LoVo (cell line): ENCODE measurements at regions not wholly inside any gene's neighbourhood (a gene's known extent, or its start where the extent isn't known, plus 50 kb on each side); places are given as distances from the start of the nearest gene placed in this dataset.
"Not testable (repeated sequence)": the region's sequence is repeated elsewhere in the genome, so short reads cannot be mapped to it uniquely, and the experiment has no call there.

Experiments
- DNase-seq: peaks from one replicate; pipeline ENCODE4 v3.0.0-alpha.2; 2016; ENCODE audit warnings: low spot score

- no peak for DNase-seq
Observed at GRCh38 chr2:45114221-45114955, 105.1 kb upstream of the SIX2 start.

GRCh38 chr2:45112750-45113149 lies 103.5 kb upstream of the SIX2 start:
- no peak for DNase-seq

- no peak for DNase-seq
Observed at GRCh38 chr2:45105050-45105582, 95.9 kb upstream of the SIX2 start.

- no peak for DNase-seq
Observed at GRCh38 chr2:45104429-45104828, 95.2 kb upstream of the SIX2 start.

- DNase-seq: no peak
Observed at GRCh38 chr2:45103351-45104345, 94.4 kb upstream of the SIX2 start.

- no peak for DNase-seq
Observed at GRCh38 chr2:45102579-45103117, 93.4 kb upstream of the SIX2 start.

- DNase-seq: no peak
Observed at GRCh38 chr2:45102141-45102540, 92.9 kb upstream of the SIX2 start.

GRCh38 chr2:45096996-45097395 lies 87.7 kb upstream of the SIX2 start:
- DNase-seq: no peak

- not testable (repeated sequence) for DNase-seq
Observed at GRCh38 chr2:45096038-45096437, 86.8 kb upstream of the SIX2 start.

- DNase-seq: no peak
Observed at GRCh38 chr2:45093663-45094062, 84.4 kb upstream of the SIX2 start.

GRCh38 chr2:45093181-45093580 lies 83.9 kb upstream of the SIX2 start:
- DNase-seq: no peak

GRCh38 chr2:45089554-45090261 lies 80.5 kb upstream of the SIX2 start:
- DNase-seq: no peak

- no peak for DNase-seq
Observed at GRCh38 chr2:45085487-45085886, 76.2 kb upstream of the SIX2 start.

- DNase-seq: no peak
Observed at GRCh38 chr2:45084361-45085020, 75.2 kb upstream of the SIX2 start.

GRCh38 chr2:45083175-45083574 lies 73.9 kb upstream of the SIX2 start:
- no peak for DNase-seq

GRCh38 chr2:45074713-45075112 lies 65.5 kb upstream of the SIX2 start:
- DNase-seq: no peak

- no peak for DNase-seq
Observed at GRCh38 chr2:45072862-45073237, 63.6 kb upstream of the SIX2 start.

- no peak for DNase-seq
Observed at GRCh38 chr2:45072064-45072861, 63.0 kb upstream of the SIX2 start.

GRCh38 chr2:45070113-45070652 lies 60.9 kb upstream of the SIX2 start:
- DNase-seq: no peak

GRCh38 chr2:45069684-45070083 lies 60.4 kb upstream of the SIX2 start:
- no peak for DNase-seq
